GM23248 (cell line): ENCODE measurements at regions not wholly inside any gene's neighbourhood (a gene's known extent, or its start where the extent isn't known, plus 50 kb on each side); places are given as distances from the start of the nearest gene placed in this dataset.

Source experiments
- EZH2 ChIP-seq: fragments of 200-600 bp; sonication (generic); IDR thresholded peaks from 2 replicates; pipeline ENCODE4 v1.6.1; 2018; ENCODE audit warnings: antibody characterized with exemption, mild to moderate bottlenecking; ENCODE audit not compliant: insufficient read depth, poor library complexity, severe bottlenecking
- EZH2phosphoT487 ChIP-seq: fragments of 200-600 bp; sonication (generic); IDR thresholded peaks from 2 replicates; pipeline ENCODE4 v1.6.1; 2018; ENCODE audit warnings: antibody characterized with exemption, moderate library complexity, mild to moderate bottlenecking, low read depth; ENCODE audit not compliant: insufficient read depth

DNA sequence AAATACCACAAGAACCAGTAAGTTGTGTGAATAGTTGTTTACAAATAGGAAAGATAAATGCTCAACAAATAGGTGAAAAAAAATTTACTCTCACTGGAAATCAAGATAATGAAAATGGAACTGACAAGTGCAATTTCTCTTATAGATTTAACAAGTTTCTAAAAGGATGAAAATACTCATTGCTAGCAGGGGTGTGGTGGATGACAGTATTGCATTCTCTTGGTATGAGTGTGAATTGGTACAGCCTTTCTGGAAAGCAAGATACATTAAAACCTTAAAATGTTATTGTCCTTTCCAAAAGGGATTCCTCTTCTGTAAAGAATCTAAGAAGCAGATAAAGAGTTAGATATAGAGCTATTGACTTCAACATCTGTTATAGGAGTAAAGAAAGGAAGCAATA, 240.0 kb upstream of the RPS6KA3 start:
- TF ChIP-seq EZH2 (no peak), EZH2phosphoT487 (no peak)
